H9 (cell line): ENCODE measurements at regions not wholly inside any gene's neighbourhood (a gene's known extent, or its start where the extent isn't known, plus 50 kb on each side); places are given as distances from the start of the nearest gene placed in this dataset.

Experiments used
- DNase-seq: peaks from one replicate; pipeline ENCODE4 v3.0.0-alpha.2; 2017
- H2AFZ ChIP-seq: one replicate; pipeline ENCODE4 v1.6.1; 2013; ENCODE audit warnings: mild to moderate bottlenecking, low read length, control low read depth, moderate library complexity
- H2AK5ac ChIP-seq: 2 replicates; pipeline ENCODE4 v1.6.1; 2013; ENCODE audit warnings: low read length, control low read depth, mixed read lengths; ENCODE audit not compliant: insufficient read length
- H2BK120ac ChIP-seq: one replicate; pipeline ENCODE4 v1.6.1; 2013; ENCODE audit warnings: low read depth, mild to moderate bottlenecking, low read length, control low read depth, inconsistent platforms; ENCODE audit not compliant: poor library complexity, severe bottlenecking
- H2BK12ac ChIP-seq: 2 replicates; pipeline ENCODE4 v1.6.1; 2013; ENCODE audit warnings: low read length, control low read depth, mixed read lengths, low read depth; ENCODE audit not compliant: insufficient read length
- H2BK15ac ChIP-seq: 2 replicates; pipeline ENCODE4 v1.6.1; 2013; ENCODE audit warnings: low read depth, low read length, control low read depth
- H2BK20ac ChIP-seq: one replicate; pipeline ENCODE4 v1.6.1; 2013; ENCODE audit warnings: low read depth, mild to moderate bottlenecking, low read length, control low read depth, inconsistent platforms; ENCODE audit not compliant: poor library complexity, severe bottlenecking
- H2BK5ac ChIP-seq: 2 replicates; pipeline ENCODE4 v1.6.1; 2013; ENCODE audit warnings: low read length, control low read depth, mixed read lengths; ENCODE audit not compliant: insufficient read length
- H3K14ac ChIP-seq: 2 replicates; pipeline ENCODE4 v1.6.1; 2013; ENCODE audit warnings: low read length, control low read depth; ENCODE audit not compliant: insufficient read depth
- H3K18ac ChIP-seq: 2 replicates; pipeline ENCODE4 v1.6.1; 2013; ENCODE audit warnings: low read depth, mild to moderate bottlenecking, mixed read lengths, low read length, control low read depth; ENCODE audit not compliant: insufficient read length
- H3K23ac ChIP-seq: 2 replicates; pipeline ENCODE4 v1.6.1; 2013; ENCODE audit warnings: low read length, control low read depth, mixed read lengths, low read depth; ENCODE audit not compliant: insufficient read length
- H3K23me2 ChIP-seq: 2 replicates; pipeline ENCODE4 v1.6.1; 2013; ENCODE audit warnings: low read depth, mild to moderate bottlenecking, mixed read lengths, low read length, control low read depth; ENCODE audit not compliant: insufficient read length, poor library complexity, severe bottlenecking
- H3K27ac ChIP-seq: 2 replicates; pipeline ENCODE4 v1.5.1; 2013; ENCODE audit warnings: low read length, control low read depth, mixed read lengths, low read depth; ENCODE audit not compliant: insufficient read length
- H3K27me3 ChIP-seq: 2 replicates; pipeline ENCODE4 v1.6.1; 2013; ENCODE audit warnings: low read length, control low read depth, inconsistent platforms; ENCODE audit not compliant: insufficient read depth
- H3K4ac ChIP-seq: 2 replicates; pipeline ENCODE4 v1.6.1; 2013; ENCODE audit warnings: low read depth, mild to moderate bottlenecking, control low read depth, inconsistent platforms, low read length, moderate library complexity
- H3K4me1 ChIP-seq: 2 replicates; pipeline ENCODE4 v1.6.1; 2013; ENCODE audit warnings: low read length, control low read depth, inconsistent platforms; ENCODE audit not compliant: insufficient read depth
- H3K4me2 ChIP-seq: 2 replicates; pipeline ENCODE4 v1.6.1; 2013; ENCODE audit warnings: low read length, control low read depth, mixed read lengths; ENCODE audit not compliant: insufficient read length, insufficient read depth
- H3K56ac ChIP-seq: 2 replicates; pipeline ENCODE4 v1.6.1; 2013; ENCODE audit warnings: low read depth, mild to moderate bottlenecking, mixed read lengths, low read length, control low read depth; ENCODE audit not compliant: insufficient read length
- H3K79me1 ChIP-seq: 2 replicates; pipeline ENCODE4 v1.6.1; 2013; ENCODE audit warnings: low read depth, mild to moderate bottlenecking, moderate library complexity, low read length, control low read depth, inconsistent platforms; ENCODE audit not compliant: insufficient read depth, poor library complexity, severe bottlenecking
- H3K79me2 ChIP-seq: 2 replicates; pipeline ENCODE4 v1.6.1; 2013; ENCODE audit warnings: low read length, control low read depth, inconsistent platforms; ENCODE audit not compliant: insufficient read depth
- H3K9ac ChIP-seq: 2 replicates; pipeline ENCODE4 v1.6.1; 2013; ENCODE audit warnings: low read length, control low read depth, mixed read lengths; ENCODE audit not compliant: insufficient read length; ENCODE audit errors: extremely low read depth
- H3K9me3 ChIP-seq: one replicate; pipeline ENCODE4 v1.6.1; 2013; ENCODE audit warnings: low read depth, low read length, inconsistent platforms; ENCODE audit not compliant: control insufficient read depth
- H3T11ph ChIP-seq: one replicate; pipeline ENCODE4 v1.6.1; 2013; ENCODE audit warnings: mild to moderate bottlenecking, low read length, control low read depth, inconsistent platforms
- H4K20me1 ChIP-seq: one replicate; pipeline ENCODE4 v1.6.1; 2013; ENCODE audit not compliant: control insufficient read depth, insufficient read length, insufficient read depth
- H4K5ac ChIP-seq: 2 replicates; pipeline ENCODE4 v1.6.1; 2013; ENCODE audit warnings: low read depth, mild to moderate bottlenecking, mixed read lengths, low read length, control low read depth; ENCODE audit not compliant: insufficient read length
- H4K8ac ChIP-seq: replicated peaks from 2 replicates; pipeline ENCODE4 v1.6.1; 2013; ENCODE audit warnings: low read length, control low read depth, mixed read lengths, low read depth; ENCODE audit not compliant: insufficient read length
- H4K91ac ChIP-seq: 2 replicates; pipeline ENCODE4 v1.6.1; 2013; ENCODE audit warnings: low read depth, mild to moderate bottlenecking, moderate library complexity, mixed read lengths, low read length, control low read depth; ENCODE audit not compliant: insufficient read length
- H3K27ac Mint-ChIP-seq, 3 experiments: 2 replicates in 2 of 3; 3 replicates in 1 of 3; pipeline ENCODE4 v1.8.0; 2020 to 2021; ENCODE audit warnings: mixed read lengths in 3 of 3, mild to moderate bottlenecking in 1 of 3, moderate library complexity in 1 of 3
- H3K27me3 Mint-ChIP-seq: 2 replicates; pipeline ENCODE4 v1.8.0; 2021; ENCODE audit warnings: low read depth, mild to moderate bottlenecking, moderate library complexity, mixed read lengths
- H3K36me3 Mint-ChIP-seq, 3 experiments: 2 replicates in 2 of 3; 3 replicates in 1 of 3; pipeline ENCODE4 v1.8.0; 2020 to 2021; ENCODE audit warnings: low read depth in 3 of 3, mixed read lengths in 3 of 3; ENCODE audit not compliant: insufficient read depth in 1 of 3
- H3K4me1 Mint-ChIP-seq, 2 experiments: 2 replicates each; pipeline ENCODE4 v1.8.0; 2020; ENCODE audit warnings: mixed read lengths in 2 of 2
- H3K4me3 Mint-ChIP-seq, 2 experiments: 2 replicates in 1 of 2; 3 replicates in 1 of 2; pipeline ENCODE4 v1.8.0; 2020 to 2021; ENCODE audit warnings: mild to moderate bottlenecking in 2 of 2, mixed read lengths in 2 of 2, moderate library complexity in 1 of 2
- H3K9me3 Mint-ChIP-seq, 2 experiments: 2 replicates in 1 of 2; 3 replicates in 1 of 2; pipeline ENCODE4 v1.8.0; 2020; ENCODE audit warnings: mild to moderate bottlenecking in 2 of 2, mixed read lengths in 2 of 2, moderate library complexity in 1 of 2
- CTCF ChIP-seq: fragments of 200-600 bp; sonication (generic); conservative IDR thresholded peaks from 3 replicates; pipeline ENCODE4 v1.8.0; 2021; ENCODE audit warnings: antibody characterized with exemption, mild to moderate bottlenecking
- WGBS: extraction: QIAGEN DNeasy Blood & Tissue Kit; methylation state at CpG from one replicate; pipeline ENCODE4 v1.1.7; 2013; ENCODE audit warnings: missing lambda C conversion rate, low lambda C conversion rate, mixed read lengths; ENCODE audit not compliant: insufficient read length; ENCODE audit errors: extremely low coverage; 5-methylcytosine and 5-hydroxymethylcytosine counted together

DNA sequence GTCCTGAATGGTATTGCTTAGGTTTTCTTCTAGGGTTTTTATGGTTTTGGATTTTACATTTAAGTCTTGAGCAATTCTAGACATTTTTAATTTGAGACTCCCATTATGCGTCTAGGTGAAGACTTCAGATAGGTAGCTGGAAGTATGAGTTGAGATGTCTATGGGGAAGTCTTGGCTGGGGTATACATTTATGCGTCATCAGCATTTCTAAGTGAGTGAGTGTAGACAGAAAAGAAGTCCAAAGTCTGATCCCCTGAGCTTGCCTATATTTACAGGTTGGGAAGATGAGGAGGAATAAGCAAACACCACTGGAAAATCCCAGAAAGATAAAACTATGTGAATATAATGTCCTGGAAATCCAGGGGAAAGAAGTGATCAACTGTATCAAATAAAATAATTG, 68.9 kb downstream of the KCNJ2 start:
- Mint-ChIP-seq H3K4me3 (no peak overlapping the region), H3K27me3 (no peaks in the 10 kb centered on the region), H3K36me3 (peaks cover 0 to 4% (median 0%) of the 10 kb centered on the region in 3 experiments; a peak in 4 of 7 replicates), H3K4me1 (no peaks in the 10 kb centered on the region), H3K9me3 (peaks cover 0 to 3% of the 10 kb centered on the region in 2 experiments; a peak in 3 of 5 replicates), H3K27ac (no peak overlapping the region)
- H2BK20ac ChIP-seq, result no peak overlapping the region
- no peak overlapping the region for H3K56ac ChIP-seq
- H2BK15ac ChIP-seq, result no peak overlapping the region
- no peak overlapping the region for H4K8ac ChIP-seq
- no peaks in the 10 kb centered on the region for H3K79me1 ChIP-seq
- no peaks in the 10 kb centered on the region for H3K4me1 ChIP-seq
- no peak for TF ChIP-seq CTCF
- H4K5ac ChIP-seq, result no peak overlapping the region
- no peak overlapping the region for H2AFZ ChIP-seq
- H3K23ac ChIP-seq, result no peak overlapping the region
- DNase-seq, result no peak
- no peaks in the 10 kb centered on the region for H3K27me3 ChIP-seq
- no peak overlapping the region for H2BK120ac ChIP-seq
- no peak overlapping the region for H3K4ac ChIP-seq
- no peak overlapping the region for H3K27ac ChIP-seq
- H4K20me1 ChIP-seq, result no peaks in the 10 kb centered on the region
- no peaks in the 10 kb centered on the region for H3K23me2 ChIP-seq
- H3T11ph ChIP-seq, result no peak overlapping the region
- H3K9ac ChIP-seq, result no peak overlapping the region
- no peak overlapping the region for H3K18ac ChIP-seq
- no peak overlapping the region for H2BK12ac ChIP-seq
- no peaks in the 10 kb centered on the region for H3K9me3 ChIP-seq
- H3K14ac ChIP-seq, result no peak overlapping the region
- WGBS, result no CpG with 5 or more reads among the region's 2 CpGs
- H3K79me2 ChIP-seq, result no peaks in the 10 kb centered on the region
- H2BK5ac ChIP-seq, result no peak overlapping the region
- no peak overlapping the region for H2AK5ac ChIP-seq
- no peak overlapping the region for H3K4me2 ChIP-seq
- no peak overlapping the region for H4K91ac ChIP-seq
